Epithelial cell of esophagus (primary cell): ENCODE measurements at regions not wholly inside any gene's neighbourhood (a gene's known extent, or its start where the extent isn't known, plus 50 kb on each side); places are given as distances from the start of the nearest gene placed in this dataset.

Experiments used
- DNase-seq: peaks from one replicate; pipeline ENCODE4 v3.0.0; 2010; ENCODE audit warnings: low read depth
- H3K4me3 ChIP-seq: 2 replicates; pipeline ENCODE4 v1.5.1; 2011; ENCODE audit warnings: mild to moderate bottlenecking, low read length, control low read depth
- TF ChIP-seq, protein P1 (sequence below): IDR thresholded peaks from 2 replicates; pipeline ENCODE4 v1.5.1; 2011; ENCODE audit warnings: low read depth, mild to moderate bottlenecking, low read length, control low read depth, inconsistent platforms; ENCODE audit not compliant: insufficient read depth; ENCODE audit errors: missing control alignments

DNA sequence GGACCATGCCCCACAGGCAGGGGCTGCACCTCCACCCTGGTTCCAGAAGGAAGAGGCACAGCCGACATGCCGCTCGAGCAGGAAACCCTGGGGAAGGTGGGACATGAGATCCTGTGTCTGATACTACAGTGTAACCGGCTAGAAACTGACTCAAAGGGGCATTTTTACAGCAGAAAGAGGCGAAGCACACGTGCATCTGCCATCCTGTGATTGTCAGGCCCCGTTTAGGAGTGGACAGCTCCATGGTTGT is 62.7 kb downstream of the SIK1 start:
- no peak overlapping the region for H3K4me3 ChIP-seq
- no peak for DNase-seq
- TF ChIP-seq, protein P1, sequence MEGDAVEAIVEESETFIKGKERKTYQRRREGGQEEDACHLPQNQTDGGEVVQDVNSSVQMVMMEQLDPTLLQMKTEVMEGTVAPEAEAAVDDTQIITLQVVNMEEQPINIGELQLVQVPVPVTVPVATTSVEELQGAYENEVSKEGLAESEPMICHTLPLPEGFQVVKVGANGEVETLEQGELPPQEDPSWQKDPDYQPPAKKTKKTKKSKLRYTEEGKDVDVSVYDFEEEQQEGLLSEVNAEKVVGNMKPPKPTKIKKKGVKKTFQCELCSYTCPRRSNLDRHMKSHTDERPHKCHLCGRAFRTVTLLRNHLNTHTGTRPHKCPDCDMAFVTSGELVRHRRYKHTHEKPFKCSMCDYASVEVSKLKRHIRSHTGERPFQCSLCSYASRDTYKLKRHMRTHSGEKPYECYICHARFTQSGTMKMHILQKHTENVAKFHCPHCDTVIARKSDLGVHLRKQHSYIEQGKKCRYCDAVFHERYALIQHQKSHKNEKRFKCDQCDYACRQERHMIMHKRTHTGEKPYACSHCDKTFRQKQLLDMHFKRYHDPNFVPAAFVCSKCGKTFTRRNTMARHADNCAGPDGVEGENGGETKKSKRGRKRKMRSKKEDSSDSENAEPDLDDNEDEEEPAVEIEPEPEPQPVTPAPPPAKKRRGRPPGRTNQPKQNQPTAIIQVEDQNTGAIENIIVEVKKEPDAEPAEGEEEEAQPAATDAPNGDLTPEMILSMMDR: no peak

DNA sequence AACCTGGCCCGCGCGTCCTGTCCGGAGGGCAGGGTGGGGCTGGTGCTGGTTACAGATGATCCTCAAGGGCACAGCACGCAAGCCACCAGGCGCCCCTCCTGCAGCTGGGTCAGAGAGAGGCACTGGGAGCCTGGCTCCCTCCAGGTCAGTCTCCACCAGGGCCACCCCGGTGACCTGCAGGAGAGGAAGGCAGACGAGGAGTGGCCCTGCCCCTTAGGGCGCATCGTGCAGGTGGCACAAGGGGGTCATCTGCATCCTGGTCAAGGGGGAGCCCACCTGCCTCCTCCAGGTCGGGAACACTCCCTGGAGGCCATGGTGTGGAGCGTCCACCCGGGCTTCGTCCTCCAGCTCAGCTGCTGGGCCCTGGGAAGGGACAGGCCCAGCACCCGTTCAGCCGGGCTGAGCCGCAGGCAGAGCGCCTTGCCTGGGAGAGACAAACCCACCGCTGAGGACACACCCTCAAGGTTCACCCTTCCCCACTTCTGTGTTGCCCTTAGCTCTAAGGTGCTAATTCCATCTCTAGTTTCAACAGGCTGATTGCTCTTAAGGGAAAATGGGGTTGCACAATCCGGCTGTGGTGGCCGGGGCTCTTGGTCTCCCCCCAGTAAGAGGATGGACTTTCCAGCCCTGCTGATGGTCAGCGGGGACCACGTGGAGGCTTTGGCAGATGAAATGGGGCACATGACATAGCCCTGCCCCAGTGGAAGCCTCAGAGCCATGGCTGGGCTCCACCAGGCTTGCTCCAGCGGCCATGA is 63.2 kb downstream of the SIK1 start:
- no peak for DNase-seq
- H3K4me3 ChIP-seq: no peak overlapping the region
- TF ChIP-seq, protein P1: no peak

- DNase-seq: no peak
- H3K4me3 ChIP-seq: no peak overlapping the region
- TF ChIP-seq, protein P1: no peak
Observed at GRCh38 chr21:43362915-43363314, 64.0 kb downstream of the SIK1 start.

GRCh38 chr21:43362321-43362791 is 64.6 kb downstream of the SIK1 start:
- TF ChIP-seq, protein P1: no peak
- peak; percentile 68 for DNase-seq
- H3K4me3 ChIP-seq: no peak overlapping the region

DNA sequence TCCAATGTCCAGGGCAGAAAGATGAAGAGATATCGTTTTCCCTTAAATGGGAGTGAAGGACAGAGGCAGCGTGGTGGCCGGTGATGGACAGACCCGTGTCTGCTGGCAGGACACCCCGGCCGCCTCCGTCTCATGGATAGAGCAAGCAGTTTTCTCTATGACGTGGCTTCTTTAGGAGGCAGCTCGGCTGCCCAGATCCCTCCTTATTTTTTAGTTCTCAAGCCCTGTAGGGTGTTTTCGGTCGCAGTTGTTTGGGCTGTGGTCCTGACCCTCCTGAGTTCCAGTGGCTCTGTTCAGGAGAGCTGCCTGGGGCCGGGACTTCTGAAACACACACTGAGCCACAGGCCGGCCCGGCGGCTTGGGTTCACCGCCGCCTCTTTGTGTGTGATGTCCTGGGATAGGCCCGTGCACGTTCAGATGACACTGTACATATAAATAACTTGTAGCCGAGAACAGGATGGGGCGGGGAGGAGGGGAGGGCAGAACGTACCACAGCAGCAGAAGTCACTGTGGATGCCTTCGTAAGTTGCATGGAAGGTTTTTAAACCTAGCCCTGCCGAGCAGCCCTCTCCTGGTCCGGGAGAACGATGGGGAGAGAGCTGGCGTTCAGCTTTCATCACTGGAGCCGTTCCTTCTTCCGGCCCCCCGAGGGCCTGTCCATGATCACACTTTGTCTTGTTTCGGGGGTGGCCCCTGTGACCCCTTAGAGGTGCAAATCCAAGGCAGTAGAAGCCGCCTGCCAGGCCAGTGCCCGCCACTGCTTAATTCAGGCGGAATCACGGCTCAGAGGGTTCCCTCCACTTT is 65.2 kb downstream of the SIK1 start:
- DNase-seq: peak; percentile 95
- H3K4me3 ChIP-seq: no peak overlapping the region
- TF ChIP-seq, protein P1: no peak

- peak; percentile 59 for DNase-seq
- no peak overlapping the region for H3K4me3 ChIP-seq
- TF ChIP-seq, protein P1: no peak
Observed at GRCh38 chr21:43361127-43361492, 65.8 kb downstream of the SIK1 start.
